C4-2B (cell line): ENCODE measurements at regions not wholly inside any gene's neighbourhood (a gene's known extent, or its start where the extent isn't known, plus 50 kb on each side); places are given as distances from the start of the nearest gene placed in this dataset.

Experiments
- H3K27ac ChIP-seq: fragments of 450-650 bp; 2 replicates; pipeline ENCODE4 v1.5.1; 2017
- ZFX ChIP-seq: fragments of 450-650 bp; IDR thresholded peaks from 2 replicates; pipeline ENCODE4 v1.6.1; 2017
- TF ChIP-seq, protein P1 (sequence below): fragments of 450-650 bp; conservative IDR thresholded peaks from 2 replicates; pipeline ENCODE4 v1.5.1; 2017; ENCODE audit warnings: mild to moderate bottlenecking

DNA sequence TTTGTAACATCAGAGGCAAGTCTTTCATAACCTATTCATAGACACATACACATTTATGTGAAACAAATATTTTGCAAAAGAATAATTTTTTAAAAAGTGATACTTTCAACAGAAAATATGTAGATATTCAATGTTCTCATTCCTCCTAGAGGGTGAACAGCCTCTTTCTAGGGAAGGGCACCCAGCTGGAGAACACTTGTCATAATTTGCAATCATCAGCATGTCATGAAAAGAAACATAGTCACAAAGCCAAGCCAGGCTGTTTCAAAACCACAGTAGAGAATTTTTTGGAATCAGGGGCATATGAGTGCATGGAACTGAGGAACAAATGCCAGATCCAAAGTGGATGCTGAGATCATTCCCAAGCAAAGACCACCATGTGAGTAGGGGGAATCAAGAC is 406.9 kb upstream of the ADAMTS9 start:
- no peak for TF ChIP-seq ZFX
- TF ChIP-seq, protein P1, sequence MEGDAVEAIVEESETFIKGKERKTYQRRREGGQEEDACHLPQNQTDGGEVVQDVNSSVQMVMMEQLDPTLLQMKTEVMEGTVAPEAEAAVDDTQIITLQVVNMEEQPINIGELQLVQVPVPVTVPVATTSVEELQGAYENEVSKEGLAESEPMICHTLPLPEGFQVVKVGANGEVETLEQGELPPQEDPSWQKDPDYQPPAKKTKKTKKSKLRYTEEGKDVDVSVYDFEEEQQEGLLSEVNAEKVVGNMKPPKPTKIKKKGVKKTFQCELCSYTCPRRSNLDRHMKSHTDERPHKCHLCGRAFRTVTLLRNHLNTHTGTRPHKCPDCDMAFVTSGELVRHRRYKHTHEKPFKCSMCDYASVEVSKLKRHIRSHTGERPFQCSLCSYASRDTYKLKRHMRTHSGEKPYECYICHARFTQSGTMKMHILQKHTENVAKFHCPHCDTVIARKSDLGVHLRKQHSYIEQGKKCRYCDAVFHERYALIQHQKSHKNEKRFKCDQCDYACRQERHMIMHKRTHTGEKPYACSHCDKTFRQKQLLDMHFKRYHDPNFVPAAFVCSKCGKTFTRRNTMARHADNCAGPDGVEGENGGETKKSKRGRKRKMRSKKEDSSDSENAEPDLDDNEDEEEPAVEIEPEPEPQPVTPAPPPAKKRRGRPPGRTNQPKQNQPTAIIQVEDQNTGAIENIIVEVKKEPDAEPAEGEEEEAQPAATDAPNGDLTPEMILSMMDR: no peak
- H3K27ac ChIP-seq: no peak overlapping the region

DNA sequence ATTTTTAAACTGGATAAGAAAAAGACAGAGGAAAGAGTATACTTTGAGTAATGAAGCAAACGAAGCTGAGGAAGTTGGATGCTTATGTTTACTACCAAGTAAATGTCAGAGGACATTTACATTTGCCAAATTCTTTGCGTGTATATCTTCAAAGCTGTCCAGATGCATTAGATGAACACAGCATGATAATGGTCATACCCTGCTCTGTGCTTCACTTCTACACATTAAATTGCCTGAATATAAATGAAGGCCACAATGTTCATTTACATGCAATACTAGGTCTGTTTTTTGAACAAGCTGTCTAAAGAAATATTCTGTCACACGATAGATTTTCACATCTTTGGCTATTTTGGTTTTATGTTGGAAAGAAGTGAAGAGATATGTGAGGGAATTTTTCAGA is 405.8 kb upstream of the ADAMTS9 start:
- H3K27ac ChIP-seq: no peak overlapping the region
- no peak for TF ChIP-seq ZFX
- TF ChIP-seq, protein P1: no peak

DNA sequence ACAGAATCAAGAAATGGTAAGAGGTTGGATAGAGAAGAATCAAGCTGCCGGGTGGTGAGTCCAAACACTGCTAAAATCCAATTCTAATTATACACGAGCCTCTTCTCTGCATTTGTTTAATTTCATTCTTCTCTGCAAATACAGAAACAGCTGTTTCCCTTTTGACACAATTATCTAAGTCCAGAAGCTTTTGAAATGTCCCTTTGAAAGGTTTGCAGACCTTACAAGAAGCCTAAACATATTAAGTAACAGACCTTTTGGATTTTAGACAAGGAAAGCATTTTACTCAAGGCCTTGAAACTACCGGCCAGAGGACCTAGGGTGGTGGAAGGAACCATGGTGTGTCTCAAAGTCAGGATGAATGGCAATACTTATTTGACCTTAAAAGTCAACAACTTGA is 403.8 kb upstream of the ADAMTS9 start:
- no peak for TF ChIP-seq ZFX
- TF ChIP-seq, protein P1: no peak
- no peak overlapping the region for H3K27ac ChIP-seq

DNA sequence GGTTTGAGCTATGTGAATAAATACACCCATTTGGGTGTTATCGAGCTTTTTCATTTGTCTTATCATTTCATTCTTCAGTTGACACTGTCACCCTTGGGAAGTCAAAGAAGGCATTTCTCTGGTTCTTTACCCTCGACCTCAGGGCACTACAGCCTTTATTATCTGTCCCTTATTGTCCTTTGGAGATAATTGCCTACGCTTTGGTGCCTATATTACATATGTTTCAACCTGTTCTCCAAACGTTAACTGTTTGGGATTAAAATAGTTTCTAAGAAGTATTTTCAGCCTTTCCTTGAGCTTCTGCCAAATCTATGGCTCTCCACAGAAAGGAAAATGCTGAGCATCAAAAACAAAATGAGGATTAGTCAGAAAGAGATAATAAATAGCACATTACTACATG is 395.4 kb upstream of the ADAMTS9 start:
- TF ChIP-seq ZFX: no peak
- TF ChIP-seq, protein P1: no peak

DNA sequence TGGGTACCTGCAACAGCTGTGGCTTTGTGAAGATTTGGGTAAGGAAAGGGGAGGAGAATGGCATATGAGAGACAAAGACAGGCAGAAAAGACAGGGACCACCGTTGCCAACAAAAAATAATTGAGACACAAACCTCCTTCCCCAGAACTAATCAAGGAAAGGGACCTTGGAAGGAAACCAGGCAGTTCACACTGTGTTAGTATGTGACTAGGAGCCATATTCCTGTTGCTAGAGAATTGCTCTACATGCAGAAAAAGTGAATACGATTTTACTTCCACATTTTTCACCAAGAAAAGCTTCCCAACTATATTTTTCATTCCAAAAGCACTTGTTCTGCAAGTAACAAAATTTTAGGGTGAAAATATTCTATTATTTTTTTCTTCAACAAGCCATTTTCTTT is 393.7 kb upstream of the ADAMTS9 start:
- no peak overlapping the region for H3K27ac ChIP-seq
- TF ChIP-seq, protein P1: no peak
- TF ChIP-seq ZFX: no peak

More for the DNA sequence above, 395.4 kb upstream of the ADAMTS9 start:
- H3K27ac ChIP-seq: no peak overlapping the region

DNA sequence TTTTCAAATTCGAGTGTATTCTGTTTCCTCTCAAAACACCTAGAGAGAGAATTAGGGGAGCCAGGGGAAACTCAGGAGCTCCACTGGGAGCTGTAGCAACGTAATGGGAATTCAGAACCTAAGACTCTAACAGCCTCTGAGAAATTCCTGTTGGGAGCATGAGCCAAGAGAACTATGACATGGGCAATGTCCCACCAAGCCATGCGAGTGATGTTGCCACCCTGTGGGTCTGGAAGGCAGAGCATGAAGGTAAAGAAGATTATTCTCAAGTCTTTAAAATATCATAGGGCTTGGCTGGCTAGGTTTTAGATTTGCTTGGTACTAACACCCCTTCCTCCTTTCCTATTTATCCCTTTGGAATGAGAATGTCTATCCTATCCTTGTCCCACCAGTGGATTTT is 392.6 kb upstream of the ADAMTS9 start:
- no peak overlapping the region for H3K27ac ChIP-seq
- no peak for TF ChIP-seq ZFX
- TF ChIP-seq, protein P1: peak; percentile 14

DNA sequence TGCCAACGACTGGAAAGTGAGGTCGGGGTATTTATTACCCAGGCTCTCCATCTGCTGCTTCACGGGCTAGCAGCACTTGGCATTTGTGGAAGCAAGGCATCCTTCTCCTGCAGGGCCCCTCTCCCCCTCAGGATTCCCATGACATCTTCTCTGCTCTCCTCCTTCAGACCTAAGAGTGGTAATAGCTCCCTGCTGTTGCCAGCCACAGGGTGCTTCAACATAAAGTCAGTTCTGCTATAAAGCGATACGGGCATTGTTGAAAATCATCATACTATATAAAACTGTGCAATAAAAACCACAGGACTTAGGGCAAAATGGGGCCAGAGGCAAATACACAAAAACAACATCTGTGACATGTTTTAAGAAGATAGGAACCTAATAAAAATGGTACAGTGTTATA is 391.8 kb upstream of the ADAMTS9 start:
- H3K27ac ChIP-seq: no peak overlapping the region
- TF ChIP-seq, protein P1: no peak
- no peak for TF ChIP-seq ZFX
